Endothelial cell of umbilical vein (primary cell): ENCODE measurements at regions not wholly inside any gene's neighbourhood (a gene's known extent, or its start where the extent isn't known, plus 50 kb on each side); places are given as distances from the start of the nearest gene placed in this dataset.

Source experiments
- BruUV-seq: library from RNA; stranded (reverse); fragments of 400-500 nt; replicated peaks from 2 replicates; lab custom pipeline; 2021; lab: Mats Ljungman, UMichigan
- CTCF ChIA-PET: fragments of 300-600, 350-600 bp; sonication (Branson Sonifier 250); formaldehyde crosslinking; loops from one replicate; lab custom pipeline; 2021; ENCODE audit warnings: antibody characterized with exemption, inconsistent platforms; lab: Charles Lee
- POLR2A ChIA-PET: fragments of 300-600, 350-600 bp; sonication (Branson Sonifier 250); formaldehyde crosslinking; loops from one replicate; lab custom pipeline; 2021; ENCODE audit warnings: antibody characterized with exemption, inconsistent platforms; lab: Charles Lee
- DNase-seq: peaks from one replicate; pipeline ENCODE4 v3.0.0-alpha.2; 2011; ENCODE audit warnings: low read depth, low spot score
- FAIRE-seq: peaks from 2 replicates; lab custom pipeline; 2011; peaks lifted over from hg19 to GRCh38; lab: Jason Lieb, UNC
- H2AFZ ChIP-seq: 2 replicates; pipeline ENCODE4 v1.6.0; 2012; ENCODE audit warnings: low read depth, low read length, control low read depth, inconsistent platforms
- H3K27ac ChIP-seq: 2 replicates; pipeline ENCODE4 v1.5.1; 2011; ENCODE audit warnings: low read depth, mild to moderate bottlenecking, control low read depth, low read length, moderate library complexity; ENCODE audit not compliant: insufficient read depth
- H3K27me3 ChIP-seq, 2 experiments: 2 replicates each; pipeline versions ENCODE4 v1.6.0 to v1.6.1; 2011; ENCODE audit warnings: low read length in 2 of 2, mixed read lengths in 1 of 2; ENCODE audit not compliant: control insufficient read depth in 2 of 2, insufficient read depth in 2 of 2
- H3K36me3 ChIP-seq, 2 experiments: 2 replicates in 1 of 2; 3 replicates in 1 of 2; pipeline ENCODE4 v1.5.1; 2011; ENCODE audit warnings: low read length in 2 of 2, mild to moderate bottlenecking in 1 of 2, moderate library complexity in 1 of 2; ENCODE audit not compliant: control insufficient read depth in 2 of 2, insufficient read depth in 2 of 2; ENCODE audit errors: extremely low read depth in 1 of 2
- H3K4me1 ChIP-seq: 3 replicates; pipeline ENCODE4 v1.5.1; 2011; ENCODE audit warnings: mild to moderate bottlenecking, low read length; ENCODE audit not compliant: control insufficient read depth, insufficient read depth; ENCODE audit errors: extremely low read depth
- H3K4me2 ChIP-seq: 2 replicates; pipeline ENCODE4 v1.6.1; 2011; ENCODE audit warnings: low read length, control low read depth, mixed read lengths; ENCODE audit not compliant: insufficient read depth
- H3K4me3 ChIP-seq, 3 experiments: fragments of 200-600 bp in 1 of 3; sonication (generic), shearing (Covaris generic) in 1 of 3; replicated peaks in 1 of 3; 2 replicates each; pipeline ENCODE4 v1.5.1; 2011 to 2016; ENCODE audit warnings: control low read depth in 3 of 3, low read length in 3 of 3, mild to moderate bottlenecking in 2 of 3, inconsistent platforms in 1 of 3, low read depth in 1 of 3, moderate library complexity in 1 of 3; ENCODE audit not compliant: insufficient read depth in 1 of 3
- H3K79me2 ChIP-seq: 2 replicates; pipeline ENCODE4 v1.6.0; 2012; ENCODE audit warnings: low read length, inconsistent platforms; ENCODE audit not compliant: control insufficient read depth, insufficient read depth
- H3K9ac ChIP-seq: replicated peaks from 2 replicates; pipeline ENCODE3; 2011; ENCODE audit warnings: low read length, control low read depth; ENCODE audit not compliant: insufficient read depth; ENCODE audit errors: extremely low read depth
- H3K9me1 ChIP-seq: replicated peaks from 3 replicates; pipeline ENCODE4 v1.6.0; 2011; ENCODE audit warnings: mild to moderate bottlenecking, low read length; ENCODE audit not compliant: control insufficient read depth, insufficient read depth; ENCODE audit errors: extremely low read depth
- H3K9me3 ChIP-seq: replicated peaks from 2 replicates; pipeline ENCODE4 v1.5.1; 2012; ENCODE audit warnings: low read length, inconsistent platforms; ENCODE audit not compliant: control insufficient read depth, insufficient read depth
- H4K20me1 ChIP-seq: replicated peaks from 2 replicates; pipeline ENCODE3; 2011; ENCODE audit warnings: mild to moderate bottlenecking, low read length; ENCODE audit not compliant: control insufficient read depth, insufficient read depth; ENCODE audit errors: extremely low read depth
- EZH2 ChIP-seq: IDR thresholded peaks from 2 replicates; pipeline ENCODE4 v1.6.1; 2012; ENCODE audit warnings: borderline replicate concordance, low read depth, mild to moderate bottlenecking, moderate library complexity, low read length, inconsistent platforms; ENCODE audit not compliant: severe bottlenecking
- FOS ChIP-seq: IDR thresholded peaks from 2 replicates; pipeline ENCODE4 v1.6.1; 2011; ENCODE audit warnings: mild to moderate bottlenecking, low read length, moderate library complexity, borderline replicate concordance; ENCODE audit not compliant: insufficient read depth
- GATA2 ChIP-seq: IDR thresholded peaks from 2 replicates; pipeline ENCODE4 v1.7.0; 2011; ENCODE audit warnings: low read depth, mild to moderate bottlenecking, moderate library complexity, mixed read lengths, low read length; ENCODE audit not compliant: insufficient read length, insufficient read depth
- JUN ChIP-seq: IDR thresholded peaks from 2 replicates; pipeline ENCODE4 v1.6.1; 2011; ENCODE audit warnings: borderline replicate concordance, low read depth; ENCODE audit not compliant: insufficient read length, insufficient read depth
- MYC ChIP-seq: IDR thresholded peaks from one replicate; pipeline ENCODE4 v1.6.1; 2011; ENCODE audit warnings: mild to moderate bottlenecking, low read depth, low read length
- POLR2A ChIP-seq: IDR thresholded peaks from 2 replicates; pipeline ENCODE4 v1.6.1; 2012; ENCODE audit warnings: low read depth, mild to moderate bottlenecking, control low read depth, low read length
- POLR2AphosphoS5 ChIP-seq: IDR thresholded peaks from 2 replicates; pipeline ENCODE4 v1.6.1; 2012; ENCODE audit warnings: low read depth, mild to moderate bottlenecking, control low read depth, low read length, moderate library complexity; ENCODE audit not compliant: insufficient read depth
- dilution Hi-C: fragments of 300-500 bp; cut with MboI; formaldehyde crosslinking; loops from one replicate; pipeline ENCODE4 v1.15.0; 2019; ENCODE audit warnings: low sequenced_read_pairs; ENCODE audit not compliant: extremely low pct_ligation_motif_present
- intact Hi-C: fragments of 100-400 bp; cut with micrococcal nuclease; formaldehyde crosslinking; loops from one replicate; pipeline ENCODE4 v1.10.0; 2022
- TF ChIP-seq, protein P1 (sequence below): IDR thresholded peaks from 2 replicates; pipeline ENCODE4 v1.6.1; 2011; ENCODE audit not compliant: insufficient read depth, insufficient read length
- TF ChIP-seq, protein P2 (sequence below), 2 donors: IDR thresholded peaks; 1 replicate in 1 of 2; 2 replicates in 1 of 2; pipeline ENCODE4 v1.5.1; 2011; ENCODE audit warnings: low read length in 2 of 2, mild to moderate bottlenecking in 2 of 2, moderate library complexity in 2 of 2, control low read depth in 1 of 2, inconsistent platforms in 1 of 2, low read depth in 1 of 2; ENCODE audit not compliant: insufficient read depth in 1 of 2; ENCODE audit errors: extremely low read depth in 1 of 2

DNA sequence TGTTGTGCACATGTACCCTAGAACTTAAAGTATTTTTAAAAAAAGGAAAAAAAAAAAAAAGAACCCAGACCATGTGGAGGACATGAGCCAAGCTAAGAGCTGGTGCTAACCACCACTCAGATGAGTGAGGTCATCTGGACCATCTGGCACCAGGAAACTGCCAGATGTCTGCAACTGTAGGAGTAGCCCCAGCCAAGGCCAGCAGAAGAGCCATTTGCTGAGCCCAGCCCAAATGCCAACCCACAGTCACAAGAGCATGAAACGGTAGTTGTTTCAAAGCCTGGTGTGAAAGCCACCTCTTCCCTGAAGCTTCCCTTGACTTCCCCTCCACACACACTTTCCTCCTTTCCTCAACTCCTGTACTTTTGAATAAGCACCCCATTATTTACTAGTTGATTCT lies 69.2 kb upstream of the FCN1 start:
- intact Hi-C loops (no loop called here), dilution Hi-C loops (no loop called here)
- FAIRE-seq (no peak), DNase-seq (no peak)
- Histone ChIP-seq H3K4me2 (no peak overlapping the region), H3K9me3 (peaks cover 1% of the 10 kb centered on the region), H3K9ac (no peak overlapping the region), H3K36me3 (no peaks in the 10 kb centered on the region), H3K27ac (no peak overlapping the region), H3K4me1 (no peaks in the 10 kb centered on the region), H3K4me3 (no peak overlapping the region), H3K79me2 (no peaks in the 10 kb centered on the region), H3K27me3 (no peaks in the 10 kb centered on the region), H4K20me1 (no peaks in the 10 kb centered on the region), H2AFZ (no peak overlapping the region), H3K9me1 (no peaks in the 10 kb centered on the region)
- CTCF ChIA-PET: no interaction called here
- POLR2A ChIA-PET: no interaction called here
- BruUV-seq: no TSS peak
- no peak for TF ChIP-seq JUN
- TF ChIP-seq GATA2: no peak
- TF ChIP-seq POLR2A: no peak
- TF ChIP-seq EZH2: no peak
- TF ChIP-seq, protein P1, sequence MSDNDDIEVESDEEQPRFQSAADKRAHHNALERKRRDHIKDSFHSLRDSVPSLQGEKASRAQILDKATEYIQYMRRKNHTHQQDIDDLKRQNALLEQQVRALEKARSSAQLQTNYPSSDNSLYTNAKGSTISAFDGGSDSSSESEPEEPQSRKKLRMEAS: no peak
- no peak for TF ChIP-seq FOS

DNA sequence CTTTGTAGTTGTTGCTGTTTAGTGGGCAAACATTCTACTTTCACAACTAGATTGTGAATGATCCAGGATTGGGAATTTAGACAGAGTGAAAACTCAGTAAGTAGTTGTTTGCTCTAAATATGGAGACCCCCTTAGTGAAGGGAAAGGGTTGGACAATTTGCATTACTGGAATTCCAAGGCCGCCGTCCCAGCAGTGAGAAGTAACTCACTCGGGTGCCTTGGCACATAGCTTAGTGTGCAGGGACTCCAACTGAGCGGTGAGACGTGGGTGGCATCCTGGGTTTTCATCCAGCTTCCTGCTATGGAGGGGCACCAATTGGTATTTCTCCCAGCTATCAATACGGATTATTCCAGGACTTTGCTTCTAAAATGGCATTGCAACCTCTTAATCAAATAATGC lies 69.7 kb upstream of the FCN1 start:
- dilution Hi-C loops (no loop called here), intact Hi-C loops (no loop called here)
- Histone ChIP-seq H3K27ac (no peak overlapping the region), H3K9me3 (peaks cover 1% of the 10 kb centered on the region), H4K20me1 (no peaks in the 10 kb centered on the region), H3K4me2 (no peak overlapping the region), H3K4me3 (no peak overlapping the region), H3K9me1 (no peaks in the 10 kb centered on the region), H3K9ac (no peak overlapping the region), H3K36me3 (no peaks in the 10 kb centered on the region), H3K4me1 (no peaks in the 10 kb centered on the region), H2AFZ (no peak overlapping the region), H3K79me2 (no peaks in the 10 kb centered on the region), H3K27me3 (no peaks in the 10 kb centered on the region)
- CTCF ChIA-PET: no interaction called here
- POLR2A ChIA-PET: no interaction called here
- no TSS peak for BruUV-seq
- TF ChIP-seq POLR2A: no peak
- TF ChIP-seq MYC: no peak
- TF ChIP-seq POLR2AphosphoS5: no peak
- TF ChIP-seq, protein P2, sequence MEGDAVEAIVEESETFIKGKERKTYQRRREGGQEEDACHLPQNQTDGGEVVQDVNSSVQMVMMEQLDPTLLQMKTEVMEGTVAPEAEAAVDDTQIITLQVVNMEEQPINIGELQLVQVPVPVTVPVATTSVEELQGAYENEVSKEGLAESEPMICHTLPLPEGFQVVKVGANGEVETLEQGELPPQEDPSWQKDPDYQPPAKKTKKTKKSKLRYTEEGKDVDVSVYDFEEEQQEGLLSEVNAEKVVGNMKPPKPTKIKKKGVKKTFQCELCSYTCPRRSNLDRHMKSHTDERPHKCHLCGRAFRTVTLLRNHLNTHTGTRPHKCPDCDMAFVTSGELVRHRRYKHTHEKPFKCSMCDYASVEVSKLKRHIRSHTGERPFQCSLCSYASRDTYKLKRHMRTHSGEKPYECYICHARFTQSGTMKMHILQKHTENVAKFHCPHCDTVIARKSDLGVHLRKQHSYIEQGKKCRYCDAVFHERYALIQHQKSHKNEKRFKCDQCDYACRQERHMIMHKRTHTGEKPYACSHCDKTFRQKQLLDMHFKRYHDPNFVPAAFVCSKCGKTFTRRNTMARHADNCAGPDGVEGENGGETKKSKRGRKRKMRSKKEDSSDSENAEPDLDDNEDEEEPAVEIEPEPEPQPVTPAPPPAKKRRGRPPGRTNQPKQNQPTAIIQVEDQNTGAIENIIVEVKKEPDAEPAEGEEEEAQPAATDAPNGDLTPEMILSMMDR (IDR thresholded peaks at IDR 0.05; ENCODE audit: extremely low read depth in 1 of 2, insufficient read depth in 1 of 2, low read depth in 1 of 2, low read length in 2 of 2): no peak
- TF ChIP-seq JUN: no peak
- TF ChIP-seq, protein P1: no peak
- no peak for TF ChIP-seq FOS
- no peak for TF ChIP-seq EZH2
- TF ChIP-seq GATA2: no peak
- DNase-seq (no peak), FAIRE-seq (no peak)
